OCI-LY3 (cell line): ENCODE measurements at regions not wholly inside any gene's neighbourhood (a gene's known extent, or its start where the extent isn't known, plus 50 kb on each side); places are given as distances from the start of the nearest gene placed in this dataset.

Source experiments
- CTCF ChIP-seq: fragments of 200-600, 300-600 bp; sonication (generic); IDR thresholded peaks from 2 replicates; pipeline ENCODE4 v1.5.1; 2014; ENCODE audit warnings: antibody characterized with exemption, low read length, low read depth
- EZH2phosphoT487 ChIP-seq: fragments of 200-600 bp; shearing (Covaris generic); IDR thresholded peaks from 2 replicates; pipeline ENCODE4 v1.6.1; 2018; ENCODE audit warnings: antibody characterized with exemption, mixed run types, low read depth

- TF ChIP-seq CTCF (no peak), EZH2phosphoT487 (no peak)
These were observed 95.6 kb upstream of the KIF5B start for GRCh38 chr10:32151871-32152270.
